Activated T-cell treated with anti-CD3 and anti-CD28 coated beads, Interleukin-2, amount 50 U/mL, for 24 hours (primary cell): ENCODE measurements at regions not wholly inside any gene's neighbourhood (a gene's known extent, or its start where the extent isn't known, plus 50 kb on each side); places are given as distances from the start of the nearest gene placed in this dataset.

Experiments used
- DNase-seq: peaks from one replicate; pipeline ENCODE4 v3.0.0-alpha.2; 2020
- H3K27ac Mint-ChIP-seq: 2 replicates; pipeline ENCODE4 v1.8.0; 2020; ENCODE audit warnings: mild to moderate bottlenecking, mixed read lengths
- H3K27me3 Mint-ChIP-seq: 2 replicates; pipeline ENCODE4 v1.8.0; 2020; ENCODE audit warnings: mixed read lengths
- H3K36me3 Mint-ChIP-seq: 2 replicates; pipeline ENCODE4 v1.8.0; 2020; ENCODE audit warnings: low read depth, mixed read lengths
- H3K4me1 Mint-ChIP-seq: 2 replicates; pipeline ENCODE4 v1.8.0; 2020; ENCODE audit warnings: low read depth, mixed read lengths
- H3K4me3 Mint-ChIP-seq: 2 replicates; pipeline ENCODE4 v1.8.0; 2020; ENCODE audit warnings: mild to moderate bottlenecking, moderate library complexity, mixed read lengths
- H3K9me3 Mint-ChIP-seq: 2 replicates; pipeline ENCODE4 v1.8.0; 2020; ENCODE audit warnings: mixed read lengths

DNA sequence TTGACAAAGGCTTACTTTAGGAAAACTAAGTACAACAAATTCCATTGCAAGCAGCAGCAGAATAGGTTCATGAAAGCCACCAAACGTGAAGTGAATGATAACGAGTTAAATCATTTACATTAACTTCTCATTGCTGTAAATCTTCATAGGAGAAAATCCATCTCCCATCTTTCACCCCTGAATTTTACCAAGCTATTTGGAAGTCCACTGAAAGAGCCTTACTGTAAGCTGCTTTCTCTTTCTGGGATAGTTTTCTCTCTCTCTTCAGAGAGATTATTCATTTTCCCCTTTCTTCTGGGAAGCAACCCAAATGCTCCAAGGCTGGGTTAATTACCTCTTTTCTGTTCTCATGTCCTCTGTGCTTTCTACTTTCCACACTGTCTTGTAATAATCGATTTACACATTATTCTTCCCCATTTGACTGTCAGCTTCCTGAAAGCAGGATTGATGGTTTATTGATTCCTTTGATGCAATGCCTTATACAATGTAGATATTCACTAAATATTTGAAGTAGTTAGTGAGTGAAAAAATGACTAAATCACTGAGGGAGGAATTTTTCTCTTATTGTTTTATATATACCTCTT lies 914.3 kb upstream of the ARPP21 start:
- H3K27ac Mint-ChIP-seq = no peak overlapping the region
- H3K36me3 Mint-ChIP-seq = no peaks in the 10 kb centered on the region
- no peak overlapping the region for H3K4me3 Mint-ChIP-seq
- peaks cover 5% of the 10 kb centered on the region for H3K9me3 Mint-ChIP-seq
- DNase-seq = no peak
- peaks cover 7% of the 10 kb centered on the region for H3K27me3 Mint-ChIP-seq
- H3K4me1 Mint-ChIP-seq = no peaks in the 10 kb centered on the region

DNA sequence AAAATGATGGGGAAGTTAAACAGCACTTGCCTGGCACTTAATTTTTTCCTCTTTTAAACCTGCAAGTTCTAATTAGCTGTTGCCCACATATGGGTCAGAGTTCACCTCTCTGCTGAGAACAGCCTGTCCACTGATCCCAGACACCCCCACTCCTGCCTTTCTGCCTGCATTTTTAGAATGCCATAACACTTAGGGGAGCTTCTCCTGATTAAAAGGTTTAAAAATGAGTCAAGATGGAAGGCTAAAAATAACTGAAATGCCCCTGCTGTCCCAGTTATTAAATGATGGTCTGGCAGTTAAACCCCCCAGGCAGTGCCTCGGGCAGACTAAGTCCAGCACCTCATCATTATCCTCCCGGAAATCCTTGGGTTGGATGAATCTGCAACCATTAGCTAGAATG lies 913.6 kb upstream of the ARPP21 start:
- H3K27ac Mint-ChIP-seq = no peak overlapping the region
- no peak overlapping the region for H3K4me3 Mint-ChIP-seq
- no peak for DNase-seq
- H3K9me3 Mint-ChIP-seq = peaks cover 5% of the 10 kb centered on the region
- no peaks in the 10 kb centered on the region for H3K4me1 Mint-ChIP-seq
- no peaks in the 10 kb centered on the region for H3K36me3 Mint-ChIP-seq
- H3K27me3 Mint-ChIP-seq = peaks cover 7% of the 10 kb centered on the region

DNA sequence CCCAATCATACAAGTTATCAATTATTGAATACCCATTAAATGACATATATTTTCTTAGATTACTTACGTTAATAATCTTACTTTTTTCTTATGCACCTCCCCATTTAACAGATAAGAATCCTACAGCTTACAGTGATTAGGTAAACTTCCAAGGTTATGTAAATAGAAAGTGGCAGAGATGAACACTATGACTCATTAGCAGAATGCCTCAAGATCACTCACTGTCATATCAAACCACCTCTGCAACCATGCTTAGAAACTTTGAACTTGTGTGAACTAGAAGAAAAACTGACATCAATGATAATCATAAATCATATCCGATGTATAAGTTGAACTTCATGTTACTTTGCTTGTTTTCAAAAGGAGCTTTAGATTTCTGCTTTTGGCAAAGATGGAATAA lies 911.6 kb upstream of the ARPP21 start:
- Mint-ChIP-seq H3K36me3 (no peaks in the 10 kb centered on the region), H3K4me1 (no peaks in the 10 kb centered on the region), H3K9me3 (peaks cover 5% of the 10 kb centered on the region), H3K27ac (no peak overlapping the region), H3K4me3 (no peak overlapping the region), H3K27me3 (peaks cover 7% of the 10 kb centered on the region)
- DNase-seq = no peak

DNA sequence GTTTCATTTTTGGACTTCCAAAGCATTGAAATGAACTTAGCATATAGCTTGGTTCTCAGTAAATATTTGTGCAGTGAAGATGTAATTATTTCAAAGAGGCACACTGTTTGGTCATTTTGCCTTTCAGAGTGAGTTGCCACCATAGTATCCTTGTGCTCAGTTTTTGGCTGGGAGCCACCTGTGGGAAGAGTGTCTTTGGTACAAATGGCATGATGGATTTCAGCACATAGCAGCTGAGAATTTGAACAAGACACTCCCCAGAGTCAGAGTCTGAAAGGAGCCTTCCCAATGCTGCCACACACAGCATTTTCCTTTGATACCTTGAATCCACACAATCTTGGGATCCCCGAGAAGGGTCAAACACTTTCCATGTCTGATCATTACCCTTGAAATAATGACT lies 897.2 kb upstream of the ARPP21 start:
- DNase-seq = no peak
- H3K4me1 Mint-ChIP-seq = no peaks in the 10 kb centered on the region
- H3K36me3 Mint-ChIP-seq = no peaks in the 10 kb centered on the region
- no peak overlapping the region for H3K27ac Mint-ChIP-seq
- no peak overlapping the region for H3K4me3 Mint-ChIP-seq
- H3K27me3 Mint-ChIP-seq = no peaks in the 10 kb centered on the region
- peaks cover 2% of the 10 kb centered on the region for H3K9me3 Mint-ChIP-seq

DNA sequence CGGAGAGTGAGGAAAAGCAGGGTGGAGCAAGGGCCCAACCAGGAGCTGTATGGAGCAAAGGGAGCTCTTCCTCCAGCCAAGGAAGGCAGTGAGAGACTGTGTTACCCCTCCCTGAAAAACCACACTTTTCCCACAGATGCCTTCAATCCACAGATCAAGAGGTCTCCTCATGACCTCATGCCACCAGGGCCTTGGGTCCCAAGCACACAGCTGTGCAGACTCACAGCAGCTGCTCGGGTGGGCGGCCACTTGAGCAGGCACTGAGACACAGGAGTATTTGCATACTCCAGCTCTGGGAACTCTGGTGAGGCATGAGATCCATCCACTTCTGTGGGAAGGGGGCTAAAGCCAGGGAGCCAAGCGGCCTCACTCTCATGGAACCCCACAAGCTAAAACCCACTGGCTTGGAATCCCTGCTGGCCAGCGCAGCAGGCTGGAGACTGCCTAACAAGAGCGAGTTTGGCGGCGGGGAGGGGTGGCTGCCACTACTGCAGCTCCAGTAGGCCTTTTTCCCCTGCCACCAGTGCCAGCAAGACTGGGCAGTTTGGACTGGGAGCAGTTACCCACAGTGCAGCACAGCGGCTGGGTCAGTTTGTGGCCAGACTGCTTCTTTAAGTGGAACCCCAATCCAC lies 880.6 kb upstream of the ARPP21 start:
- no peak overlapping the region for H3K27ac Mint-ChIP-seq
- H3K36me3 Mint-ChIP-seq = no peaks in the 10 kb centered on the region
- H3K9me3 Mint-ChIP-seq = peaks cover 3% of the 10 kb centered on the region
- no peak overlapping the region for H3K4me3 Mint-ChIP-seq
- no peaks in the 10 kb centered on the region for H3K27me3 Mint-ChIP-seq
- DNase-seq = no peak
- H3K4me1 Mint-ChIP-seq = no peaks in the 10 kb centered on the region

DNA sequence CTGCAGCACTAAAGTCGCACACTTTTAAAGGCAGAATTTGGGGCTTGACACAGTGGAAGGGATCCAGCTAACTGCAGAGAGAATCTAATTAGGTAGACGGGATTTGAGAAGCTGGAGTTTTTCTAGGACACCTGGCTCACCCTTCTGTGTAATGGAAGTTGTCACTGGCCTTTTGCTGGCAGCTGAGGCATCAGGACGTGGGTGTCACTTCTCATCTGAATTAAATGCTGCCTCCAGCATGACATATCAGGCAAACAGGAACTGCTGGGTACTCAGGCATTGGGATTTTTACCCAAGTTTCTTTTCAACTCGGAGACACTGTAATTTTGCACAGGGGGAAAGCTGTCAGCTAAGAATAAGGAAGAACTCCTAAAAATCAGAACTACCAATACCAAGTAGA lies 861.9 kb upstream of the ARPP21 start:
- peaks cover 4% of the 10 kb centered on the region for H3K9me3 Mint-ChIP-seq
- H3K4me3 Mint-ChIP-seq = no peak overlapping the region
- DNase-seq = no peak
- H3K27ac Mint-ChIP-seq = no peak overlapping the region
- H3K27me3 Mint-ChIP-seq = no peaks in the 10 kb centered on the region
- H3K36me3 Mint-ChIP-seq = no peaks in the 10 kb centered on the region
- no peaks in the 10 kb centered on the region for H3K4me1 Mint-ChIP-seq

DNA sequence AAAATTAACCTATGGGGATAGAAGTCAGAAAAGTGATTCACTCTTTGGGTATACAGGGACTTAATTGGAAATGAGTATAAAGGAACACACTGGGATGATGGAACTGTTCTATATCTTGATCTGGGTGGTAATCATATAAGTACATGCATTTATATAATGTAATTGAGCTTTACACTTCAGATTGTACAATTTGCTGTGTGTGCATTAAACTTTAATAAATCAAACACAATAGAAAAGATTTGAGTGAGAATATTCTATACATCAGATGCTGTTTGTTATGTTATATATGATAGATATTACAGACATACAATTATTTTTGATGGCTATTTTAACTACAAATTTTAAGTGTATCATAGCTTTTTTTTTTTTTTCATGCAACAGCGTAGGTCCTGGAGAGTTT lies 860.2 kb upstream of the ARPP21 start:
- H3K4me1 Mint-ChIP-seq = no peaks in the 10 kb centered on the region
- no peaks in the 10 kb centered on the region for H3K36me3 Mint-ChIP-seq
- H3K27me3 Mint-ChIP-seq = no peaks in the 10 kb centered on the region
- DNase-seq = no peak
- no peak overlapping the region for H3K4me3 Mint-ChIP-seq
- peaks cover 3% of the 10 kb centered on the region for H3K9me3 Mint-ChIP-seq
- no peak overlapping the region for H3K27ac Mint-ChIP-seq

DNA sequence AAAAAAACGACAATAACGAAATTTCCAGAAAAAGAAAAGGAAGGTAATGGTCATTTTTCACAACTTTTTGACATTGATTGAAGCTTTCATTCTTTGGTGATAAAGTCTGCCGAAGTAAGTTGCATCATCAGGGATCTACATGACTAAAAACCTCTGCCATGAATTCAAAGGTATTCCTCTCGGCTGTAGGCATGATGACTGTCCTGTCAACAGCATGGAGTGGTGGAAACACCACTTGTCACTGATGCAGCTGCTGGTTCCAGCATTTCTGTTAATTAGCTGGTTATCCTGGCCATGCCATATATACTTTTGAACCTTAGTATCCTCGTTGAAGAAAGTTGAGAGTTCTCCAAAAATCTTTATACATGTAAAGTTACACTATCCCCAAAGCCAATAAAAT lies 859.0 kb upstream of the ARPP21 start:
- H3K27ac Mint-ChIP-seq = no peak overlapping the region
- peaks cover 3% of the 10 kb centered on the region for H3K9me3 Mint-ChIP-seq
- no peak overlapping the region for H3K4me3 Mint-ChIP-seq
- no peaks in the 10 kb centered on the region for H3K36me3 Mint-ChIP-seq
- no peaks in the 10 kb centered on the region for H3K4me1 Mint-ChIP-seq
- H3K27me3 Mint-ChIP-seq = no peaks in the 10 kb centered on the region
- no peak for DNase-seq

DNA sequence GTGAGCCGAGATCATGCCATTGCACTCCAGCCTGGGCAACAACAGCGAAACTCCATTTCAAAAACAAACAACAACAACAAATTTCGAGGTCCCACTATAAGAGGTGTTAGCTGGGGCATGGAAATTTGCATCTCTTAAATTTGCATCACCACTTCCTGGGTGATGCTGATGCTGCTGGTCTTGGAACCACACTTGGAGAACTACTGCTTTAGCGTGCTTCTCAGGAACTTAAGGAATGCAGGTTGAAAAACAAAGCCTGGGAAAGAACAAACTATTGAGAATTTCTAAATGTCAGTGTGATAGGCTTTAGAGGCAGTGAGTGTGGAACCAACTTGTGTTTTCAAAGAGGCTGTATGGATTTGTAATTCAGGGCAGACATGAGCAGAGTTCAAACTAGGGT lies 858.4 kb upstream of the ARPP21 start:
- peaks cover 3% of the 10 kb centered on the region for H3K9me3 Mint-ChIP-seq

DNA sequence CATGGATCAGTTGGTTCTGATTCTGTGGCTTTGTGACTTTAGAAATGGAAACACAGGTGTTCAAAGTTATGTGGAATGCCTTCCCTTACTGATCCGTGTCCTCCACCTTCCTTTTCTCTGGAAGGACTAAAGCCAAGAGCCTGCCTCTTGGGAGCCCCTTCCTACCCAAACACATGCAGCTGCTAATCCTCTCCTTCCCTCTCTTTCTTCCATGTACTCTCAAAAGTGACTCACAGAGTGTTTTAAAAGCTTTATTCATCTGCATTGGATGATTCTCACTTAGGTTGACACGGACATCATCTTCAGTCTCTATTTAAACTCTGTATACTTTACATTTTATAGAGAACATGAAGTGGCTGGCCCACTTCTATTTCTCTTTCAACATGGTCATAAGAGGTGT lies 856.5 kb upstream of the ARPP21 start:
- Mint-ChIP-seq H3K27me3 (no peaks in the 10 kb centered on the region), H3K4me3 (no peak overlapping the region), H3K4me1 (no peaks in the 10 kb centered on the region), H3K27ac (no peak overlapping the region), H3K9me3 (peaks cover 3% of the 10 kb centered on the region), H3K36me3 (no peaks in the 10 kb centered on the region)
- DNase-seq = no peak

More for the DNA sequence above, 858.4 kb upstream of the ARPP21 start:
- Mint-ChIP-seq H3K4me1 (no peaks in the 10 kb centered on the region), H3K27ac (no peak overlapping the region), H3K36me3 (no peaks in the 10 kb centered on the region), H3K27me3 (no peaks in the 10 kb centered on the region), H3K4me3 (no peak overlapping the region)
- DNase-seq = no peak

DNA sequence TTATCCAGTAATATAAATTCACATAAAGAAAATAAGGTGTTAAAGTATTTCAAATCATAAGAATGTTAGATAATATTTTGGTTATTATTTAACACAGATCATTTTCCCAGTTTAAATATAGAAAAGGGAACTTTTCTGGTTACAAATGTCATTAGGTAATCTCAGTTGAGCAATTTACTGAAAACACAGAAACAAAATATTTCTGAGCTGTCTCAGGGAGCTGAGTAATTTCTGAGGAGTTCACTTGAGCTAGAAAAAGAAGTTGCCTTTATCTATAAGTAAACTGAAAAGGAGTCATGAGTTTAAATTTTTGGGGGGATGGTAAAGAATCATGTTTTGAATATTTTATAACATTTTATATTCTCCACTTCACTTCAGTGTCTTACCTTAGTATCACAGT lies 855.4 kb upstream of the ARPP21 start:
- DNase-seq = no peak
- Mint-ChIP-seq H3K4me3 (no peak overlapping the region), H3K9me3 (peaks cover 2% of the 10 kb centered on the region), H3K36me3 (no peaks in the 10 kb centered on the region), H3K4me1 (no peaks in the 10 kb centered on the region), H3K27me3 (no peaks in the 10 kb centered on the region), H3K27ac (no peak overlapping the region)

DNA sequence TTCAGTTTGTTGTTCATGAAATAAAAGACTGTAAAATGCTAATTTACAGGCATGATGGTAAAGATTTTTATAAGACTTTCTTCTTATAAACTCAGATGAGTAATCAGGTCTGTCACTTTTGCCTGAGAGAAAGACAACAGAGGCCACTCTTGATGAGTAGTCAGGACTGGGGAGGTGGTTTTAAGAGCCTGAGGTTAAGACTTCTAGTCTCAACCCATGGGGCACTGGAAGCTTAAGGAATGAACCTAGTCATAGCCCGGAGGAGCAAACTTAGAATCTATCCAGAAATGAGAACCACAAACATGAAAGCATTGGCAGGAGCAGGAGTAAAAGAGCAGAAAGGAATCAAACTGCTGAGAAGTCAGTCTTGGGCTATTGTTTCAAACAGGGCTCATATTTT lies 846.3 kb upstream of the ARPP21 start:
- DNase-seq = no peak
- no peaks in the 10 kb centered on the region for H3K36me3 Mint-ChIP-seq
- no peak overlapping the region for H3K27ac Mint-ChIP-seq
- no peak overlapping the region for H3K4me3 Mint-ChIP-seq
- H3K9me3 Mint-ChIP-seq = peaks cover 2% of the 10 kb centered on the region
- H3K4me1 Mint-ChIP-seq = no peaks in the 10 kb centered on the region
- H3K27me3 Mint-ChIP-seq = no peaks in the 10 kb centered on the region

DNA sequence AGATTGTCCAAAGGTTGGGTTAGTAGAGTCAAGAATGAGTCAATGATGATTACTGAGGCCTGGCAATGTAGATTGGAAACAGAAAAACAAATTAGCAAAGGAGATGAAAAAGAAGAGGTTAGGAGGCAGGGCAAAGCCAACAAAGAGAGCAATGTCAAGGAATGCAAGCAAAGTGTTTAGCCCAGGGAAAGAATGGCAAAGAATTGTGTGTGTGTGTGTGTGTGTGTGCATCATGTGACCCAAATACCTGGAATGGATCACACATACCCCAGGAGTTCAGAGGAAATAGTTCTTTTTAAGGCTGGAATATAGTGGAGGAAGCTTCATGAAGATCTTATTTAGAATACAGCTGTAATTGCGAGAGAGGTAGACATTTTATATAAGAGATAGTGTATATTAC lies 831.7 kb upstream of the ARPP21 start:
- no peak for DNase-seq
- H3K9me3 Mint-ChIP-seq = peaks cover 2% of the 10 kb centered on the region
- no peak overlapping the region for H3K4me3 Mint-ChIP-seq
- no peaks in the 10 kb centered on the region for H3K4me1 Mint-ChIP-seq
- H3K27ac Mint-ChIP-seq = no peak overlapping the region
- no peaks in the 10 kb centered on the region for H3K27me3 Mint-ChIP-seq
- no peaks in the 10 kb centered on the region for H3K36me3 Mint-ChIP-seq

DNA sequence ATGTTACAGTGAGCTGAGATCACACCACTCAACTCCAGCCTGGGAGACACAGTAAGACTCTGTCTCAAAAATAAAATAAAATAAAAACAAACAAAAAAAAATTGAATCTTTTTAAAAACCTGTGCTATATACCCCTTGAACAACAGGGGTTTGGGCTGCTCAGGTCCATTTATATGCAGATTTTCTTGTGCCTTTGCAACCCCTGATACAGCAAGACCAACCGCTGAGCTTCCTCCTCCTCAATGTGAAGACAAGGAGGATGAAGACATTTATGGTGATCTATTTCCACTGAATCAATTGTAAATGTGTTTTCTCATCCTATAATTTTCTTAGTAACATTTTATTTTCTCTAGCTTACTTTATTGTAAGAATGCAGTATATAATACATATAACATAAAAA lies 831.0 kb upstream of the ARPP21 start:
- Mint-ChIP-seq H3K36me3 (no peaks in the 10 kb centered on the region), H3K9me3 (peaks cover 2% of the 10 kb centered on the region), H3K4me1 (no peaks in the 10 kb centered on the region), H3K27me3 (no peaks in the 10 kb centered on the region), H3K4me3 (no peak overlapping the region), H3K27ac (no peak overlapping the region)
- no peak for DNase-seq

DNA sequence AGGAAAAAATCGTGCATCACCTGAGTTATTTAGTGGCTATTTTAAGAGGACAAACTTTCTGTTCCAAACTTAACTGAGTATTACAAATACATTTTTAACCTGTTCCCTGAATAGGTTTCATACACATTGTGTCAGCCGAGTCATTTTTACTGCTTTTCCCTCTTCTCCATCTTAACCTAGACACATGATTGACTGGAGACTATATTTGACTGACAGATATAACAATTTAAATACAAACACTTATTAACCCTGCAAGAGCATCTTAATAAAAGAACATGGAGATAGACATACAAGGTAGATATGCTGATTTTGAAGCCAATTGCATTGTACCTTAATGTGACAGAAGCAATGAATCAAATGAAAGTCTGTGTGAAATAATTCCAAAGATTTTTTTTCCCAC lies 810.5 kb upstream of the ARPP21 start:
- H3K4me1 Mint-ChIP-seq = no peaks in the 10 kb centered on the region
- no peak overlapping the region for H3K4me3 Mint-ChIP-seq
- no peak overlapping the region for H3K27ac Mint-ChIP-seq
- H3K36me3 Mint-ChIP-seq = no peaks in the 10 kb centered on the region
- no peak for DNase-seq
- peaks cover 3% of the 10 kb centered on the region for H3K9me3 Mint-ChIP-seq
- no peaks in the 10 kb centered on the region for H3K27me3 Mint-ChIP-seq
